ENCODE measurements at regions not wholly inside any gene's neighbourhood (a gene's known extent, or its start where the extent isn't known, plus 50 kb on each side); places are given as distances from the start of the nearest gene placed in this dataset.

DNA sequence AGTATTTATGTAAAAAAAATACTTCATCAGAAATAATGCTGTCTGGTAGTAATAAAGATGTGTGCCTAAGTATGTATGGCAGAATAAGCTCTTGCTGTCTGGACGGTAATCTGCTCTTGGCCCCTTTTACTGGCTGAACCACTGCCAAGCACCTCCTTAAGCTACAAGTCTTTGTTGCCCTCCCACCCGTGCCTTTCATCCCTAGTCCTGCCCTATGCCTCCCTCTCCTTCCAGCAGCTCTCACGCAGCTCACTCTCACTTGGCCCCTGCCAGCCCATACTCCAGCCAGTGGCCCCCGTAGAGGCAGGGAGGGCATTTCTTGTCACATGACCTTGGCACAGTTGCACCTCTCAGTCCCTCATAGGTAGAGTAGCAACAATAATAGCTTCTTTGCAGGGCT, 54.5 kb upstream of the NPAS2 start:
- Histone ChIP-seq H3K27me3 (replicated peaks; ENCODE audit: insufficient read depth, low read length) (no peaks in the 10 kb centered on the region), H3K27ac (ENCODE audit: low read length) (no peak overlapping the region), H3K36me3 (replicated peaks; ENCODE audit: insufficient read depth, low read length) (no peaks in the 10 kb centered on the region), H3K9me2 (replicated peaks; ENCODE audit: insufficient read depth, low read length) (no peaks in the 10 kb centered on the region), H3K4me1 (ENCODE audit: low read length) (no peaks in the 10 kb centered on the region), H3K4me2 (ENCODE audit: low read depth, low read length) (no peak overlapping the region), H3K79me2 (ENCODE audit: low read length) (no peaks in the 10 kb centered on the region), H3K4me3 (ENCODE audit: low read length) (no peak overlapping the region), H4K20me1 (ENCODE audit: insufficient read depth, low read length) (no peaks in the 10 kb centered on the region), H3K9me3 (replicated peaks; ENCODE audit: insufficient read depth, low read length) (no peaks in the 10 kb centered on the region), H3K9ac (ENCODE audit: low read length) (no peak overlapping the region), H2AFZ (ENCODE audit: low read length) (no peak overlapping the region), H3F3A (ENCODE audit: insufficient read depth, low read length) (no peaks in the 10 kb centered on the region)
- DNase-seq = no peak
- TF ChIP-seq, protein P1, sequence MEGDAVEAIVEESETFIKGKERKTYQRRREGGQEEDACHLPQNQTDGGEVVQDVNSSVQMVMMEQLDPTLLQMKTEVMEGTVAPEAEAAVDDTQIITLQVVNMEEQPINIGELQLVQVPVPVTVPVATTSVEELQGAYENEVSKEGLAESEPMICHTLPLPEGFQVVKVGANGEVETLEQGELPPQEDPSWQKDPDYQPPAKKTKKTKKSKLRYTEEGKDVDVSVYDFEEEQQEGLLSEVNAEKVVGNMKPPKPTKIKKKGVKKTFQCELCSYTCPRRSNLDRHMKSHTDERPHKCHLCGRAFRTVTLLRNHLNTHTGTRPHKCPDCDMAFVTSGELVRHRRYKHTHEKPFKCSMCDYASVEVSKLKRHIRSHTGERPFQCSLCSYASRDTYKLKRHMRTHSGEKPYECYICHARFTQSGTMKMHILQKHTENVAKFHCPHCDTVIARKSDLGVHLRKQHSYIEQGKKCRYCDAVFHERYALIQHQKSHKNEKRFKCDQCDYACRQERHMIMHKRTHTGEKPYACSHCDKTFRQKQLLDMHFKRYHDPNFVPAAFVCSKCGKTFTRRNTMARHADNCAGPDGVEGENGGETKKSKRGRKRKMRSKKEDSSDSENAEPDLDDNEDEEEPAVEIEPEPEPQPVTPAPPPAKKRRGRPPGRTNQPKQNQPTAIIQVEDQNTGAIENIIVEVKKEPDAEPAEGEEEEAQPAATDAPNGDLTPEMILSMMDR (IDR thresholded peaks at IDR 0.05; ENCODE audit: low read length) = no peak
- TF ChIP-seq EZH2phosphoT487 (IDR thresholded peaks at IDR 0.05; ENCODE audit: low read length) = no peak
- TF ChIP-seq EZH2 (optimal IDR thresholded peaks at IDR 0.05; ENCODE audit: low read depth, low read length) = no peak

DNA sequence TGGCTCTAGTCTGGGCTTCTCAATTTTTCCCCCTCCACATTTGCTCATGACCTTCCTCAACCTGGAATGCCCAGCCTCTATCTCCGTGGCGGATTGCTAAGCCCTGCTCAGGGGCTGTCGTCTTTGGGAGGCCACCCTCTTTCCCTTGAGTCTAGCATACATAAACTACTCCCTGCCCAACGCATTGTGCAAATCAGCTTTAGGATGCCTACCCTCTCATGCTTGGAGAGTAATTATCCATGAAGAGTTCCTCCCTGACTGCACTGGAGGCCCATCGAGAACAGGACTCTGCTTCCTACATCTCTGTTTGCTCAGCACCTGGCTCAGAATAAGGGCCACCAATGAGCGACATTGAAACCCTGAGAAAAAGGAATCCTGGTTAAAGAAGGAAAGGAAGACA, 53.7 kb upstream of the NPAS2 start:
- DNase-seq = no peak
- no peak overlapping the region for H3K4me3 ChIP-seq (ENCODE audit: low read length)
- TF ChIP-seq EZH2 (optimal IDR thresholded peaks at IDR 0.05; ENCODE audit: low read depth, low read length) (no peak), EZH2phosphoT487 (IDR thresholded peaks at IDR 0.05; ENCODE audit: low read length) (no peak)
- TF ChIP-seq, protein P1 (IDR thresholded peaks at IDR 0.05; ENCODE audit: low read length) = no peak
- H3K27ac ChIP-seq (ENCODE audit: low read length) = no peak overlapping the region
- no peaks in the 10 kb centered on the region for H3K36me3 ChIP-seq (replicated peaks; ENCODE audit: insufficient read depth, low read length)
- H3F3A ChIP-seq (ENCODE audit: insufficient read depth, low read length) = no peaks in the 10 kb centered on the region
- no peaks in the 10 kb centered on the region for H3K9me3 ChIP-seq (replicated peaks; ENCODE audit: insufficient read depth, low read length)
- H4K20me1 ChIP-seq (ENCODE audit: insufficient read depth, low read length) = no peaks in the 10 kb centered on the region
- H3K4me1 ChIP-seq (ENCODE audit: low read length) = no peaks in the 10 kb centered on the region
- H3K9ac ChIP-seq (ENCODE audit: low read length) = no peak overlapping the region
- H3K4me2 ChIP-seq (ENCODE audit: low read depth, low read length) = no peak overlapping the region
- H3K27me3 ChIP-seq (replicated peaks; ENCODE audit: insufficient read depth, low read length) = no peaks in the 10 kb centered on the region
- H3K79me2 ChIP-seq (ENCODE audit: low read length) = no peaks in the 10 kb centered on the region
- H3K9me2 ChIP-seq (replicated peaks; ENCODE audit: insufficient read depth, low read length) = no peaks in the 10 kb centered on the region
- no peak overlapping the region for H2AFZ ChIP-seq (ENCODE audit: low read length)

DNA sequence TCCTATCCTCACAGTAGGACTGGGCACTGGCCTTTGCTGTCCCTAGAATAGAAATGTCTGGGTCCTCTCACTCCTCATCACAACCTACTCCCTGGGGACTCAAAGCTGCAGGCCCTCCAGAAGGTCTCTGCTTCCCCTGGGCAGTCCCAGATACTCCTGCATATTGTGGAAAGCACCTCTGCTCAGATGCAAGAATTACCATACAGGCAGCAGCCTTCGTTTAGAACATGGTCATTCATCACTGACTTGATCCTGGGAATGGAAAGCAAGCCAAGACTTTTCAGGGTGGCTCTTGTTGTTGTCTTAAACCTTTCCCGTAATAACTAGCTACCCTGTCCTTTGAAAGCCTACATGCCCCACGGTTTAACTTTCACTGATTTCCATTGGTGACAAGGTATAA, 53.1 kb upstream of the NPAS2 start:
- Histone ChIP-seq H3K9ac (ENCODE audit: low read length) (no peak overlapping the region), H3K27ac (ENCODE audit: low read length) (no peak overlapping the region), H3K27me3 (replicated peaks; ENCODE audit: insufficient read depth, low read length) (no peaks in the 10 kb centered on the region), H2AFZ (ENCODE audit: low read length) (no peak overlapping the region), H3F3A (ENCODE audit: insufficient read depth, low read length) (no peaks in the 10 kb centered on the region), H3K4me2 (ENCODE audit: low read depth, low read length) (no peak overlapping the region), H3K79me2 (ENCODE audit: low read length) (no peaks in the 10 kb centered on the region), H4K20me1 (ENCODE audit: insufficient read depth, low read length) (no peaks in the 10 kb centered on the region), H3K4me1 (ENCODE audit: low read length) (no peaks in the 10 kb centered on the region), H3K4me3 (ENCODE audit: low read length) (no peak overlapping the region), H3K9me3 (replicated peaks; ENCODE audit: insufficient read depth, low read length) (no peaks in the 10 kb centered on the region), H3K36me3 (replicated peaks; ENCODE audit: insufficient read depth, low read length) (no peaks in the 10 kb centered on the region), H3K9me2 (replicated peaks; ENCODE audit: insufficient read depth, low read length) (no peaks in the 10 kb centered on the region)
- DNase-seq = no peak
- TF ChIP-seq EZH2phosphoT487 (IDR thresholded peaks at IDR 0.05; ENCODE audit: low read length) (no peak), EZH2 (optimal IDR thresholded peaks at IDR 0.05; ENCODE audit: low read depth, low read length) (no peak)
- TF ChIP-seq, protein P1 (IDR thresholded peaks at IDR 0.05; ENCODE audit: low read length) = no peak

Measured in MM.1S (cell line).